Lower lobe of right lung (tissue), 2 donors: ENCODE measurements at regions not wholly inside any gene's neighbourhood (a gene's known extent, or its start where the extent isn't known, plus 50 kb on each side); places are given as distances from the start of the nearest gene placed in this dataset.

Experiments used
- ATAC-seq, 2 donors: fragments of 200-7000 bp; cut with Tn5 transposase; one replicate each; pipeline ENCODE4 v1.9.1; 2020 to 2022; ENCODE audit warnings: mild to moderate bottlenecking in 2 of 2, moderate library complexity in 2 of 2
- DNase-seq: peaks from one replicate; pipeline ENCODE4 v3.0.0-alpha.2; 2020
- H3K27ac ChIP-seq: fragments of 200-600 bp; one replicate; pipeline ENCODE4 v1.8.0; 2022
- H3K27me3 ChIP-seq: fragments of 200-600 bp; one replicate; pipeline ENCODE4 v1.8.0; 2022; ENCODE audit warnings: low read depth
- H3K36me3 ChIP-seq: fragments of 200-600 bp; one replicate; pipeline ENCODE4 v1.8.0; 2022; ENCODE audit warnings: mild to moderate bottlenecking
- H3K4me1 ChIP-seq: fragments of 200-600 bp; one replicate; pipeline ENCODE4 v1.8.0; 2022
- H3K4me3 ChIP-seq: fragments of 200-600 bp; one replicate; pipeline ENCODE4 v1.8.0; 2022; ENCODE audit warnings: mild to moderate bottlenecking
- H3K9me3 ChIP-seq: fragments of 200-600 bp; one replicate; pipeline ENCODE4 v1.8.0; 2022
- CTCF ChIP-seq: fragments of 200-600 bp; IDR thresholded peaks from one replicate; pipeline ENCODE4 v1.8.0; 2022; ENCODE audit warnings: antibody characterized with exemption, mild to moderate bottlenecking
- intact Hi-C: fragments of 100-400 bp; cut with DNase I; formaldehyde crosslinking; loops from one replicate; pipeline ENCODE4 v1.11.0; 2022
- donor health status: DM: no; HTN: yes; CAD: no; lungs with severe emphysema.

DNA sequence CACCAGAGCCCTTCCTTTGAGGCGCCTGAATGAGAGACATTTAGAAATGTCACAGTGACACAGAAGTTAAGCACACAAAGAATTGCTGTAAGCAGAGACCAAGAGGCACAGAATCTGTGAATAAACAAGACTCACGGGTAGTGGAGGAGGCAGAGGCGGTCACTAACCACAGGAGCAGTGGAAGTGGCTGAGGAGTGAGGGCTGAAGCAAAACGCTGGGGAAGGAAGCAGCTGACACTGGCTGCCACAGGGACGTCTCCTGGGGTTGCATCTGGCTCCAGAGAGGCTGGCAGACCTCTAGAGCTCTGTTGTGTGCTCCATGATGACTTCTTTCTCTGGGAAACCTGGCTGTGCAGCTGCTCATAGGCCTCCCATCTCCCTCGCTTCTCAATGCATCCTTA lies 65.0 kb upstream of the SLC2A12 start:
- intact Hi-C loops = no loop called here
- TF ChIP-seq CTCF = no peak
- no peak overlapping the region for H3K4me3 ChIP-seq
- H3K27me3 ChIP-seq = peaks cover 3% of the 10 kb centered on the region
- no peaks in the 10 kb centered on the region for H3K9me3 ChIP-seq
- DNase-seq (no peak), ATAC-seq (no peak)
- H3K36me3 ChIP-seq = no peaks in the 10 kb centered on the region
- H3K4me1 ChIP-seq = no peaks in the 10 kb centered on the region
- no peak overlapping the region for H3K27ac ChIP-seq

DNA sequence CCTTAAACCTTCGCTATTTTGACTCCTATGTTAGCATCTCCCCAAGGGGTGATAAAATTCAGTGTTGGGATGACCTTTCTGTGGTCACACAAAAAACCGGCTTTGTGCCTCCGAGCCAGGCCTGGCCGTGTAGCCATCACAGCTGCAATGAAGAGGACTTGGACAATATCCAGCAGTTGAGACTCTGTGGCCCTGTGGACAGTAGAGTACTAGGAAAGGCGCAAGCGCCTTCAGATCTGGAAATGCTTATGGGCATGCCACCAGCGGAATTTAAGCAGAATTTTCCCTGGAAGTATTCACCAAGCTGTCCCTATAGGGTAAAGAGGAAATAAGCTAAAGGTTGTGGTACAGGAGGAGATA lies 63.3 kb upstream of the SLC2A12 start:
- ATAC-seq (no peak), DNase-seq (no peak)
- no peak overlapping the region for H3K4me3 ChIP-seq
- no peak overlapping the region for H3K27ac ChIP-seq
- TF ChIP-seq CTCF = no peak
- intact Hi-C loops = no loop called here
- H3K36me3 ChIP-seq = no peaks in the 10 kb centered on the region
- H3K4me1 ChIP-seq = no peaks in the 10 kb centered on the region
- H3K9me3 ChIP-seq = no peaks in the 10 kb centered on the region
- H3K27me3 ChIP-seq = peaks cover 3% of the 10 kb centered on the region

DNA sequence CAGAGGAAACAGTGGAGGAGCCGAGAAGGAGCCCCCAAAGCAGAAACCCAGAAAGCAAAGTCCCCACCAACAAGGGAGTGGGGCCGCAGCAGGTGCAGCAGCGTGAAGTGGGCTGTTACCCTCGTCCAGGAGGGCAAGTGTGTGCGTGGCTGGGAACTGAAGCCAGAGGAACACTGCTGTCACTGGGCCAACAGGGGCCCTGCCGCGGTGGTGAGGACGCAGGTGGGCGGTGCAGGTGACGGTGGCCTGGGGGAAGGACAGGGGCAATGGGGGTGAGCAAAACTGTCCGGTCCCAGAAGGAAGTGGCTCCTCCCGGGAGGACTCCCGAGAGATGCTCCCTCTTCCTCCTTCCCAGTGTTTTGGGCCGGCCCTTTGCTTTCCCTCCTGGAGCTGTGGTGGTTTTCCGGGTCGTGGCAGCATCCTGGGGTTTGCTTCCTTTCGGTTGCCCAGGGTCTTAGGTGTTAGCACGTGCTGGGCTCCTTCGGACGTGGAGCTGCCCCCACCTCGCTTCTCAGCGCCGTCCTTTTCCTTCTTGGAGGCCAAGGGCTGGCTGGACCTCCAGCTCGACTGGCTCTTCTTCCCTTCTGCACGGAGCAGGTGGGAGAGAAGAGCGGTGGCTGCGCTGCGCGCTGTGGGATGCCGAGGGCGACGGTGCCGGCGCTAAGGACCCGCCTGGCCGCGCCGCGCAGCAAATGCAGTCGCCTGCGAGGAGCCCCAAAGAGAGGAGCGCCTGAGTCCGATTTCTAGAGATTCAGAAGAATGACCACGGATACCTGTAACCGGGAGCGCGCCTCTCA lies 62.7 kb upstream of the SLC2A12 start:
- H3K9me3 ChIP-seq = no peaks in the 10 kb centered on the region
- intact Hi-C loops = no loop called here
- DNase-seq (no peak), ATAC-seq (peak in 1 of 2 donors; percentile 7)
- no peak overlapping the region for H3K27ac ChIP-seq
- no peak for TF ChIP-seq CTCF
- peaks cover 3% of the 10 kb centered on the region for H3K27me3 ChIP-seq
- H3K36me3 ChIP-seq = no peaks in the 10 kb centered on the region
- H3K4me3 ChIP-seq = no peak overlapping the region
- no peaks in the 10 kb centered on the region for H3K4me1 ChIP-seq

- no peaks in the 10 kb centered on the region for H3K9me3 ChIP-seq
- no peak overlapping the region for H3K4me3 ChIP-seq
- intact Hi-C loops = no loop called here
- ATAC-seq = no peak
- H3K27ac ChIP-seq = no peak overlapping the region
- no peak for TF ChIP-seq CTCF
- no peak for DNase-seq
- H3K27me3 ChIP-seq = peaks cover 3% of the 10 kb centered on the region
- no peaks in the 10 kb centered on the region for H3K4me1 ChIP-seq
- no peaks in the 10 kb centered on the region for H3K36me3 ChIP-seq
Observed at GRCh38 chr6:134114489-134114888, 62.1 kb upstream of the SLC2A12 start.

DNA sequence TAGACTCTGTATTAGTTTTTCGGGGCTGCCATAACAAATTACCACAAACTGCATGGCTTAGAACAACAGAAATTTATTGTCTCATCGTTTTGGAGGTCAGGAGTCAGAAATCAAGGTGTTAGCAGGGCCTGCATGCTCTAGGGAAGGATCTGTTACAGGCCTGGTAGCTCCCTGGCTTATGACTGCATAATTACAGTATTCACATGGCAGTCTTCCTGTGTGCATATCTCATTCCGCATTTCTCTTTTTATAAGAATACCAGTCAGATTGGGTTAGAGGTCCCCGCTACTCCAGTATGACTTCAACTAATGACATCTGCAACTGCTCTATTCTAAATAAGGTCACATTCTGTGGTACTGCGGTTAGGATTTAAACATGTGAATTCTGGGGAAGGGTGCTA lies 59.3 kb upstream of the SLC2A12 start:
- no peak for DNase-seq
- intact Hi-C loops = no loop called here
- peaks cover 3% of the 10 kb centered on the region for H3K27me3 ChIP-seq
- TF ChIP-seq CTCF = no peak
- no peaks in the 10 kb centered on the region for H3K9me3 ChIP-seq
- H3K4me3 ChIP-seq = no peak overlapping the region
- no peak overlapping the region for H3K27ac ChIP-seq
- no peaks in the 10 kb centered on the region for H3K36me3 ChIP-seq
- no peak for ATAC-seq
- no peaks in the 10 kb centered on the region for H3K4me1 ChIP-seq
